CD4-positive, alpha-beta T cell (primary cell): ENCODE measurements at regions not wholly inside any gene's neighbourhood (a gene's known extent, or its start where the extent isn't known, plus 50 kb on each side); places are given as distances from the start of the nearest gene placed in this dataset.

Experiments
- ATAC-seq: fragments of 200-7000 bp; cut with Tn5 transposase; one replicate; pipeline ENCODE4 v1.10.0; 2022; ENCODE audit warnings: mild to moderate bottlenecking; ENCODE audit not compliant: poor library complexity
- CTCF ChIA-PET: fragments of 350-600 bp; sonication (Branson Sonifier 250); formaldehyde crosslinking; loops from one replicate; lab custom pipeline; 2021; ENCODE audit warnings: antibody characterized with exemption, inconsistent platforms; lab: Charles Lee
- POLR2A ChIA-PET: fragments of 350-600 bp; sonication (Branson Sonifier 250); formaldehyde crosslinking; loops from one replicate; lab custom pipeline; 2021; ENCODE audit warnings: antibody characterized with exemption, inconsistent platforms; lab: Charles Lee
- DNase-seq, 14 experiments: peaks; one replicate each; pipeline ENCODE4 v3.0.0-alpha.2; 2013 to 2020; ENCODE audit warnings: mixed read lengths in 2 of 14
- H3K27ac ChIP-seq, 2 donors: one replicate each; pipeline versions ENCODE4 v1.5.1 to v1.7.0; 2013; ENCODE audit warnings: low read length in 2 of 2, low read depth in 1 of 2, mild to moderate bottlenecking in 1 of 2
- H3K27me3 ChIP-seq, 2 experiments: 1 replicate in 1 of 2; 2 replicates in 1 of 2; pipeline versions ENCODE4 v1.6.1 to v1.7.0; 2013; ENCODE audit warnings: low read length in 2 of 2, control low read depth in 1 of 2, mild to moderate bottlenecking in 1 of 2, moderate library complexity in 1 of 2; ENCODE audit not compliant: insufficient read depth in 2 of 2, control insufficient read depth in 1 of 2
- H3K36me3 ChIP-seq: one replicate; pipeline ENCODE4 v1.6.1; 2013; ENCODE audit warnings: low read length, control low read depth; ENCODE audit not compliant: insufficient read depth
- H3K4me1 ChIP-seq: one replicate; pipeline ENCODE4 v1.6.1; 2013; ENCODE audit warnings: low read length, control low read depth; ENCODE audit not compliant: insufficient read depth
- H3K4me3 ChIP-seq: one replicate; pipeline ENCODE4 v1.5.1; 2013; ENCODE audit warnings: mild to moderate bottlenecking, low read length, moderate library complexity
- H3K9me3 ChIP-seq, 2 experiments: 1 replicate in 1 of 2; 2 replicates in 1 of 2; pipeline versions ENCODE4 v1.6.1 to v1.7.0; 2013; ENCODE audit warnings: low read length in 2 of 2, mild to moderate bottlenecking in 2 of 2, control low read depth in 1 of 2, moderate library complexity in 1 of 2; ENCODE audit not compliant: control insufficient read depth in 1 of 2, insufficient read depth in 1 of 2
- H3K27ac Mint-ChIP-seq: one replicate; pipeline ENCODE4 v1.8.0; 2020; ENCODE audit warnings: mixed read lengths
- H3K27me3 Mint-ChIP-seq: one replicate; pipeline ENCODE4 v1.8.0; 2021; ENCODE audit warnings: mixed read lengths
- H3K36me3 Mint-ChIP-seq: one replicate; pipeline ENCODE4 v1.8.0; 2021; ENCODE audit warnings: low read depth, mixed read lengths
- H3K4me1 Mint-ChIP-seq: one replicate; pipeline ENCODE4 v1.8.0; 2021; ENCODE audit warnings: low read depth, mixed read lengths
- H3K4me3 Mint-ChIP-seq: one replicate; pipeline ENCODE4 v1.8.0; 2020; ENCODE audit warnings: mild to moderate bottlenecking, mixed read lengths
- H3K9me3 Mint-ChIP-seq: one replicate; pipeline ENCODE4 v1.8.0; 2020; ENCODE audit warnings: mixed read lengths
- intact Hi-C, 2 experiments: fragments of 100-400 bp; cut with DNase I in 1 of 2; cut with micrococcal nuclease in 1 of 2; formaldehyde crosslinking; loops; one replicate each; pipeline versions ENCODE4 v1.15.1 to v1.9.0; 2023 to 2025; cut with DNase I, micrococcal nuclease
- TF ChIP-seq, protein P1 (sequence below): fragments of 200-600 bp; IDR thresholded peaks from one replicate; pipeline ENCODE4 v1.8.0; 2022; ENCODE audit warnings: antibody characterized with exemption, mild to moderate bottlenecking

DNA sequence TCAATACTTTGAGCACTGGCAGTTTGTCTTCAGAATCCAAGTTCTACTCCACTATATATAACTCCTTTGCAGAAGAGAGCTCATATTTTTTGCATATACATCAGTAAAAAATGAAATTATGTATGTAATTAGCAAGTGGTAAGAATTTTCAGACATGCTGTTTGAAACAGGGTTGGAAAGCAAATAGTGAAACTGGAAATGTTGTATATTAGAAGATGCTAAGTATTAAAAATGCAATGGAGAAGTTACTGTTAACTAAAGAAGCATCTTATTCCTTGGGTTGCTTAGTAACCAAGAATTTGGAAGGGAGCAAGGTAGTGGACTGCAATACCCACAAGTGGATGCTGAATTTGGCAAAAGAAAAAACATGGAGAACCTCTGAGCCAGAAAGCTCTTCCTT lies 88.6 kb upstream of the DLGAP1 start:
- Histone ChIP-seq H3K4me3 (no peak overlapping the region), H3K27ac (no peak overlapping the region), H3K36me3 (no peaks in the 10 kb centered on the region), H3K4me1 (no peaks in the 10 kb centered on the region), H3K27me3 (no peaks in the 10 kb centered on the region), H3K9me3 (peaks cover 0 to 4% of the 10 kb centered on the region in 2 experiments)
- POLR2A ChIA-PET: no interaction called here
- DNase-seq: no peak
- TF ChIP-seq, protein P1, sequence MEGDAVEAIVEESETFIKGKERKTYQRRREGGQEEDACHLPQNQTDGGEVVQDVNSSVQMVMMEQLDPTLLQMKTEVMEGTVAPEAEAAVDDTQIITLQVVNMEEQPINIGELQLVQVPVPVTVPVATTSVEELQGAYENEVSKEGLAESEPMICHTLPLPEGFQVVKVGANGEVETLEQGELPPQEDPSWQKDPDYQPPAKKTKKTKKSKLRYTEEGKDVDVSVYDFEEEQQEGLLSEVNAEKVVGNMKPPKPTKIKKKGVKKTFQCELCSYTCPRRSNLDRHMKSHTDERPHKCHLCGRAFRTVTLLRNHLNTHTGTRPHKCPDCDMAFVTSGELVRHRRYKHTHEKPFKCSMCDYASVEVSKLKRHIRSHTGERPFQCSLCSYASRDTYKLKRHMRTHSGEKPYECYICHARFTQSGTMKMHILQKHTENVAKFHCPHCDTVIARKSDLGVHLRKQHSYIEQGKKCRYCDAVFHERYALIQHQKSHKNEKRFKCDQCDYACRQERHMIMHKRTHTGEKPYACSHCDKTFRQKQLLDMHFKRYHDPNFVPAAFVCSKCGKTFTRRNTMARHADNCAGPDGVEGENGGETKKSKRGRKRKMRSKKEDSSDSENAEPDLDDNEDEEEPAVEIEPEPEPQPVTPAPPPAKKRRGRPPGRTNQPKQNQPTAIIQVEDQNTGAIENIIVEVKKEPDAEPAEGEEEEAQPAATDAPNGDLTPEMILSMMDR: no peak
- intact Hi-C loops: no loop called here
- CTCF ChIA-PET: no interaction called here
- Mint-ChIP-seq H3K36me3 (no peaks in the 10 kb centered on the region), H3K27me3 (no peaks in the 10 kb centered on the region), H3K4me1 (no peaks in the 10 kb centered on the region), H3K9me3 (peaks cover 6% of the 10 kb centered on the region), H3K4me3 (no peak overlapping the region), H3K27ac (no peak overlapping the region)
- no peak for ATAC-seq

DNA sequence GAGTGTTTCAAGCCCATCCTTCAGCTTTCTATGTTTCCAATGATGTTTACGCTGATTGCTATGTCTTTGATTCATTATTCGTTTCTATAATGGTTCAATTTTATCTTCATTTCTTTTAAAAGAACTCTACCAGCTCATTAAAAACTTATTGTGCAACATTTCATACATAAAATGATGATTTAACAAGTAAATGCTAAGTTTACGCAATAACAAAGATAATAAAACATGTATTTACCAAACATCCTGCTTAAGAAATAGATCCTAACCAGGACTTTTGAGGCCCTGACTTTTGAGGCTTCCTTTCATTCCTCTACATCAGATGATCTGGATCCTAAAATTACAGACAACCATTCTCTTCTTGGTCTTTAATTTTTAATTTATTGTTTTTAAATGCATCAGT lies 86.5 kb upstream of the DLGAP1 start:
- no peak overlapping the region for H3K4me3 Mint-ChIP-seq
- H3K36me3 ChIP-seq: no peaks in the 10 kb centered on the region
- no peaks in the 10 kb centered on the region for H3K36me3 Mint-ChIP-seq
- no peaks in the 10 kb centered on the region for H3K4me1 ChIP-seq
- ChIA-PET CTCF (no interaction called here), POLR2A (no interaction called here)
- TF ChIP-seq, protein P1: no peak
- DNase-seq (no peak), ATAC-seq (no peak)
- H3K27ac ChIP-seq: no peak overlapping the region
- H3K9me3 Mint-ChIP-seq: peaks cover 23% of the 10 kb centered on the region
- H3K9me3 ChIP-seq: peaks cover 0 to 4% of the 10 kb centered on the region in 2 experiments
- H3K27me3 ChIP-seq: no peaks in the 10 kb centered on the region
- H3K4me1 Mint-ChIP-seq: no peaks in the 10 kb centered on the region
- no peak overlapping the region for H3K27ac Mint-ChIP-seq
- H3K27me3 Mint-ChIP-seq: no peaks in the 10 kb centered on the region
- no peak overlapping the region for H3K4me3 ChIP-seq
- intact Hi-C loops: no loop called here

DNA sequence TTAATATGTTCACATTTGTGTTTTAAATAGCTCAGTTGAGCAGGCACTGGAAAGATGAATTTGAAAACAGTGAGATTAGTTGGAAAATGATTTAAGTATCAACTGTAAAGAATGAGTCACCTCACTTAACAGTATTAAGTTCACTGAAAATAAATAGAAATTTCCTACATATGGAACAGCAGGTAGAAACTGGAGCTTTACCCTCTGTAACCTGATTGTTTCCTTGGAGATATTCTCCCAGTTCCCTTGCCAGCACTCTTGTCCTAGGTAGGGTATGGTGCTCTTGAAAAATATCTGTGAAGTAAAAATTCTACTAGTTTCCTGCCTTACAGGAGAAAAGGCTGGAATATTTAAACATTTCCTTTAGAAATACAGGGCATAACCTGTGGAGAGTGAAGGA lies 81.3 kb upstream of the DLGAP1 start:
- TF ChIP-seq, protein P1: no peak
- Histone ChIP-seq H3K4me1 (no peaks in the 10 kb centered on the region), H3K27me3 (no peaks in the 10 kb centered on the region), H3K9me3 (peaks cover 6 to 11% of the 10 kb centered on the region in 2 experiments), H3K36me3 (no peaks in the 10 kb centered on the region), H3K27ac (no peak overlapping the region), H3K4me3 (no peak overlapping the region)
- POLR2A ChIA-PET: no interaction called here
- intact Hi-C loops: no loop called here
- no peaks in the 10 kb centered on the region for H3K27me3 Mint-ChIP-seq
- CTCF ChIA-PET: no interaction called here
- no peak for ATAC-seq
- no peak overlapping the region for H3K27ac Mint-ChIP-seq
- no peaks in the 10 kb centered on the region for H3K36me3 Mint-ChIP-seq
- H3K9me3 Mint-ChIP-seq: peaks cover 34% of the 10 kb centered on the region
- no peak overlapping the region for H3K4me3 Mint-ChIP-seq
- no peaks in the 10 kb centered on the region for H3K4me1 Mint-ChIP-seq
- no peak for DNase-seq
